K562 (cell line): ENCODE measurements at regions not wholly inside any gene's neighbourhood (a gene's known extent, or its start where the extent isn't known, plus 50 kb on each side); places are given as distances from the start of the nearest gene placed in this dataset.

ENCODE experiments used
- ATAC-seq: fragments of 200-7000 bp; cut with Tn5 transposase; 3 replicates; pipeline ENCODE4 v1.9.1; 2020; ENCODE audit warnings: moderate library complexity
- BruUV-seq: library from RNA; stranded (reverse); fragments of 400-500 nt; replicated peaks from 2 replicates; lab custom pipeline; 2021; lab: Mats Ljungman, UMichigan
- CTCF ChIA-PET: fragments of 300-600 bp; formaldehyde crosslinking; extraction: SDS; loops from one replicate; lab custom pipeline; 2021; ENCODE audit warnings: low intra/inter-chr PET ratio; lab: Yijun Ruan, JAX
- POLR2A ChIA-PET: fragments of 300-600, 350-650 bp; sonication (Branson Sonifier 250); formaldehyde crosslinking; extraction: SDS; loops from one replicate; lab custom pipeline; 2021; ENCODE audit warnings: antibody characterized with exemption, inconsistent platforms; lab: Yijun Ruan, JAX
- DNase-seq, 4 experiments: peaks; one replicate each; pipeline versions ENCODE4 v3.0.0 to v3.0.0-alpha.2; 2011 to 2018; ENCODE audit warnings: low spot score in 3 of 4, mixed read lengths in 3 of 4; ENCODE audit errors: extremely low read depth in 1 of 4
- FAIRE-seq: peaks from 2 replicates; lab custom pipeline; 2011; peaks lifted over from hg19 to GRCh38; lab: Jason Lieb, UNC
- H2AFZ ChIP-seq: 2 replicates; pipeline ENCODE4 v1.6.0; 2011; ENCODE audit warnings: low read depth, low read length, control low read depth, inconsistent platforms
- H3K27ac ChIP-seq: fragments of 200-600 bp; 3 replicates; pipeline ENCODE4 v1.8.0; 2011; ENCODE audit warnings: low read depth, mild to moderate bottlenecking, control low read depth, inconsistent platforms, low read length, moderate library complexity, mixed read lengths; ENCODE audit errors: extremely low read depth
- H3K27me3 ChIP-seq, 2 experiments: fragments of 300-600 bp in 1 of 2; 2 replicates in 1 of 2; 3 replicates in 1 of 2; pipeline versions ENCODE4 v1.6.0 to v1.8.0; 2011; ENCODE audit warnings: inconsistent platforms in 2 of 2, low read length in 2 of 2, mild to moderate bottlenecking in 1 of 2, mixed read lengths in 1 of 2, moderate library complexity in 1 of 2; ENCODE audit not compliant: control insufficient read depth in 2 of 2, insufficient read depth in 2 of 2
- H3K36me3 ChIP-seq: fragments of 300-600 bp; 3 replicates; pipeline ENCODE4 v1.8.0; 2011; ENCODE audit warnings: mild to moderate bottlenecking, low read length, inconsistent platforms; ENCODE audit not compliant: control insufficient read depth, insufficient read depth
- H3K4me1 ChIP-seq, 2 experiments: fragments of 200-600 bp in 1 of 2; replicated peaks in 1 of 2; 2 replicates in 1 of 2; 3 replicates in 1 of 2; pipeline versions ENCODE4 v1.5.1 to v1.8.0; 2011; ENCODE audit warnings: inconsistent platforms in 2 of 2, low read length in 2 of 2, mild to moderate bottlenecking in 1 of 2, mixed read lengths in 1 of 2, moderate library complexity in 1 of 2; ENCODE audit not compliant: control insufficient read depth in 2 of 2, insufficient read depth in 2 of 2
- H3K4me2 ChIP-seq: 2 replicates; pipeline ENCODE4 v1.6.1; 2011; ENCODE audit warnings: low read length, control low read depth, inconsistent platforms, mixed read lengths; ENCODE audit not compliant: insufficient read depth
- H3K4me3 ChIP-seq: fragments of 200-600 bp; sonication (generic), shearing (Covaris generic); 2 replicates; pipeline ENCODE4 v1.5.1; 2016; ENCODE audit warnings: control low read depth, inconsistent platforms
- H3K79me2 ChIP-seq: fragments of 200-600 bp; 3 replicates; pipeline ENCODE4 v1.8.0; 2011; ENCODE audit warnings: low read length, inconsistent platforms; ENCODE audit not compliant: control insufficient read depth, insufficient read depth
- H3K9ac ChIP-seq, 2 experiments: 2 replicates each; pipeline versions ENCODE4 v1.6.0 to v1.6.1; 2011; ENCODE audit warnings: low read depth in 2 of 2, low read length in 2 of 2, control low read depth in 1 of 2, inconsistent platforms in 1 of 2, mild to moderate bottlenecking in 1 of 2, mixed read lengths in 1 of 2; ENCODE audit not compliant: insufficient read depth in 1 of 2
- H3K9me1 ChIP-seq: one replicate; pipeline ENCODE4 v1.6.0; 2011; ENCODE audit warnings: inconsistent platforms, mild to moderate bottlenecking, low read length, moderate library complexity; ENCODE audit not compliant: control insufficient read depth, insufficient read depth
- H3K9me3 ChIP-seq: replicated peaks from 2 replicates; pipeline ENCODE4 v1.5.1; 2011; ENCODE audit warnings: low read depth, low read length, inconsistent platforms; ENCODE audit not compliant: control insufficient read depth, insufficient read depth
- H4K20me1 ChIP-seq: replicated peaks from 2 replicates; pipeline ENCODE4 v1.6.1; 2011; ENCODE audit warnings: low read length, inconsistent platforms, mixed read lengths; ENCODE audit not compliant: control insufficient read depth, insufficient read depth
- FOXP4 ChIP-seq: sonication (generic); formaldehyde crosslinking; IDR thresholded peaks from 2 replicates; pipeline ENCODE4 v1.8.0; 2022; ENCODE audit warnings: mild to moderate bottlenecking, missing genetic modification reagents, borderline replicate concordance
- FUS ChIP-seq: fragments of 200-400 bp; formaldehyde crosslinking; optimal IDR thresholded peaks from 2 replicates; pipeline ENCODE3; 2017; ENCODE audit warnings: low read depth, low read length
- GABPB1 ChIP-seq: sonication (generic); formaldehyde crosslinking; IDR thresholded peaks from 2 replicates; pipeline ENCODE4 v1.8.0; 2022; ENCODE audit warnings: mild to moderate bottlenecking, missing genetic modification reagents
- HNRNPUL1 ChIP-seq: fragments of 200-400 bp; formaldehyde crosslinking; IDR thresholded peaks from 2 replicates; pipeline ENCODE4 v1.6.1; 2017; ENCODE audit warnings: low read length
- MAFG ChIP-seq: fragments of 450-650 bp; conservative IDR thresholded peaks from 2 replicates; pipeline ENCODE4 v1.6.1; 2016; ENCODE audit warnings: missing genetic modification characterization, missing compliant biosample characterization
- SMARCA4 ChIP-seq: fragments of 450-650 bp; IDR thresholded peaks from 2 replicates; pipeline ENCODE4 v1.6.1; 2016
- ZNF239 ChIP-seq: fragments of 250-450 bp; sonication (Bioruptor Pico); IDR thresholded peaks from 2 replicates; pipeline ENCODE4 v1.4.0; 2020; ENCODE audit warnings: mild to moderate bottlenecking
- ZNF274 ChIP-seq: IDR thresholded peaks from 2 replicates; pipeline ENCODE4 v1.6.1; 2011; ENCODE audit warnings: low read depth, mild to moderate bottlenecking, low read length, moderate library complexity, borderline replicate concordance
- ZNF507 ChIP-seq: conservative IDR thresholded peaks from 2 replicates; pipeline ENCODE4 v1.6.1; 2017; ENCODE audit warnings: missing genetic modification characterization, missing compliant biosample characterization
- ZSCAN29 ChIP-seq: fragments of 450-650 bp; IDR thresholded peaks from 2 replicates; pipeline ENCODE4 v1.6.1; 2017
- WGBS: fragments of 100-300 bp; shearing (Covaris generic); methylation state at CpG from one replicate; pipeline ENCODE4 v1.1.6; 2016; ENCODE audit warnings: low coverage, mixed read lengths; ENCODE audit not compliant: insufficient coverage; ENCODE audit errors: missing lambda C conversion rate; 5-methylcytosine and 5-hydroxymethylcytosine counted together
- in situ Hi-C: fragments of 300-500 bp; cut with MboI; formaldehyde crosslinking; loops from 4 replicates; pipeline ENCODE4 v1.15.0; 2018; ENCODE audit warnings: inconsistent platforms, mixed read lengths
- intact Hi-C: fragments of 100-400 bp; cut with micrococcal nuclease; formaldehyde crosslinking; loops from 2 replicates; pipeline ENCODE4 v1.14.2; 2022
- TF ChIP-seq, protein P1 (sequence below): fragments of 450-650 bp; formaldehyde crosslinking; IDR thresholded peaks from 2 replicates; pipeline ENCODE4 v1.4.0; 2022; ENCODE audit warnings: missing genetic modification characterization

GRCh38 chr7:68604541-68604940 is 993.7 kb upstream of the AUTS2 start:
- no TSS peak for BruUV-seq
- Histone ChIP-seq H3K27me3 (no peaks in the 10 kb centered on the region), H3K36me3 (no peaks in the 10 kb centered on the region), H3K4me2 (no peak overlapping the region), H3K9ac (no peak overlapping the region), H3K9me3 (0 out of 2 replicates have a peak, but pooled peaks cover 3% of the 10 kb centered on the region), H3K79me2 (no peaks in the 10 kb centered on the region), H2AFZ (no peak overlapping the region), H4K20me1 (no peaks in the 10 kb centered on the region), H3K9me1 (no peaks in the 10 kb centered on the region), H3K27ac (no peak overlapping the region), H3K4me3 (no peak overlapping the region), H3K4me1 (no peaks in the 10 kb centered on the region)
- ATAC-seq, result no peak
- in situ Hi-C loops (no loop called here), intact Hi-C loops (no loop called here)
- no peak for FAIRE-seq
- WGBS, result 0% methylated on average over 1 of the region's 1 CpG
- CTCF ChIA-PET, result no interaction called here
- DNase-seq, result no peak
- TF ChIP-seq ZNF239 (CRISPR knock-in tag) (no peak), ZSCAN29 (no peak), ZNF507 (tag) (no peak), GABPB1 (CRISPR knock-in tag) (no peak), MAFG (tag) (no peak), HNRNPUL1 (no peak), ZNF274 (no peak), SMARCA4 (no peak), FUS (no peak), FOXP4 (no peak)
- TF ChIP-seq, protein P1, sequence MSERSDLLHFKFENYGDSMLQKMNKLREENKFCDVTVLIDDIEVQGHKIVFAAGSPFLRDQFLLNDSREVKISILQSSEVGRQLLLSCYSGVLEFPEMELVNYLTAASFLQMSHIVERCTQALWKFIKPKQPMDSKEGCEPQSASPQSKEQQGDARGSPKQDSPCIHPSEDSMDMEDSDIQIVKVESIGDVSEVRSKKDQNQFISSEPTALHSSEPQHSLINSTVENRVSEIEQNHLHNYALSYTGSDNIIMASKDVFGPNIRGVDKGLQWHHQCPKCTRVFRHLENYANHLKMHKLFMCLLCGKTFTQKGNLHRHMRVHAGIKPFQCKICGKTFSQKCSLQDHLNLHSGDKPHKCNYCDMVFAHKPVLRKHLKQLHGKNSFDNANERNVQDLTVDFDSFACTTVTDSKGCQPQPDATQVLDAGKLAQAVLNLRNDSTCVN (CRISPR knock-in tag), result no peak
- POLR2A ChIA-PET, result no interaction called here
